Activated CD4-positive, alpha-beta T cell treated with anti-CD3 and anti-CD28 coated beads, Interleukin-2, amount 10 ng/mL, durations not matched to agents 7 days and 5 days (primary cell): ENCODE measurements at regions not wholly inside any gene's neighbourhood (a gene's known extent, or its start where the extent isn't known, plus 50 kb on each side); places are given as distances from the start of the nearest gene placed in this dataset.
"Not testable (repeated sequence)": the region's sequence is repeated elsewhere in the genome, so short reads cannot be mapped to it uniquely, and the experiment has no call there.

Experiments
- CTCF ChIA-PET: fragments of 350-600 bp; sonication (Branson Sonifier 250); formaldehyde crosslinking; loops from one replicate; lab custom pipeline; 2021; ENCODE audit warnings: antibody characterized with exemption; lab: Charles Lee
- POLR2A ChIA-PET: fragments of 350-600 bp; sonication (Branson Sonifier 250); formaldehyde crosslinking; loops from one replicate; lab custom pipeline; 2021; ENCODE audit warnings: antibody characterized with exemption; lab: Charles Lee
- DNase-seq: peaks from one replicate; pipeline ENCODE4 v3.0.0-alpha.2; 2020
- H3K27ac Mint-ChIP-seq: one replicate; pipeline ENCODE4 v1.8.0; 2021; ENCODE audit warnings: mild to moderate bottlenecking, moderate library complexity, mixed read lengths
- H3K27me3 Mint-ChIP-seq: one replicate; pipeline ENCODE4 v1.8.0; 2021; ENCODE audit warnings: mixed read lengths
- H3K36me3 Mint-ChIP-seq: one replicate; pipeline ENCODE4 v1.8.0; 2021; ENCODE audit warnings: low read depth, mixed read lengths
- H3K4me1 Mint-ChIP-seq: one replicate; pipeline ENCODE4 v1.8.0; 2021; ENCODE audit warnings: mixed read lengths
- H3K4me3 Mint-ChIP-seq: one replicate; pipeline ENCODE4 v1.8.0; 2021; ENCODE audit warnings: mild to moderate bottlenecking, moderate library complexity, mixed read lengths
- H3K9me3 Mint-ChIP-seq: one replicate; pipeline ENCODE4 v1.8.0; 2021; ENCODE audit warnings: mixed read lengths

DNA sequence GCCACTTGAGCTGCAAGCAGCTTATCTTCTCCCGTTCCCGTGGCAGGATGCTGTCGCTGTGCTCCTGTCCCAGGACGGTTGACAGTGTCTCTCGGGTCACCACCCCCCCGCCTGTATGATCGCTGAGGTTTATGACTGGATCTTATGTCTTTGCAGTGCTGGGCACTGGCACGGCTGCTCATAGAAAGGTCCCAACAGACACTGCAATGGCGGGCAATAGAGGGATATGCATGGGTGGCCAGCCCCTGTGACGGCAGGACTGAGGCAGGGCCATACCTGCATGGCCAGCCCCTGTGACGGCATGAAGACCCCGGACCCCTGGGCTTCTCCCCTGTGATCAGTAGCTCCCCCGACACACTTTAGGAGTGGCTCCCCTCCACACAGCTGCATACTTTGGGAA lies 307.2 kb downstream of the TEX29 start:
- no peak for DNase-seq
- ChIA-PET POLR2A (no interaction called here), CTCF (no interaction called here)
- Mint-ChIP-seq H3K27me3 (no peaks in the 10 kb centered on the region), H3K36me3 (no peaks in the 10 kb centered on the region), H3K27ac (no peak overlapping the region), H3K9me3 (no peaks in the 10 kb centered on the region), H3K4me3 (no peak overlapping the region), H3K4me1 (no peaks in the 10 kb centered on the region)

DNA sequence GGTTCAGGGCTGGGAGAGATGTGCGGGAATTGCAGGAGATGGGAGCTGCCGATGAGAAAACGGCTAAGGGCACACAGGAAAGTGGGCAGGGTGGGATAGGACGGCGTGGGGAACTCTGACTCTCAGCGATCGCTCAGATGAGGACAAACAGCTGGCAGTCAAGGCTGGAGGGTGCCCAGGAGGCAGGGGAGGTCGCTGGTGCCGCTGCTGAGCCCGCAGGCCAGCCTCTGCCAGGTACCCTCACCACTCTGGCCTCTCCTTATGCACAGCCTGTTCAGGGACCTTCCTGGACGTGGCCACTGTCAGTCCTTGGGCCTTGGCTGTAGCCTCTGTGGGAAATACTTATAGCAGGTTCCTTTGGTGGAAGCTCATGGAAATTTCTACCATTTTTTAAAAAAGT lies 308.6 kb downstream of the TEX29 start:
- Mint-ChIP-seq H3K27ac (no peak overlapping the region), H3K27me3 (no peaks in the 10 kb centered on the region), H3K4me1 (no peaks in the 10 kb centered on the region), H3K9me3 (no peaks in the 10 kb centered on the region), H3K36me3 (no peaks in the 10 kb centered on the region), H3K4me3 (no peak overlapping the region)
- DNase-seq: no peak
- CTCF ChIA-PET: no interaction called here
- POLR2A ChIA-PET: interaction anchor here (0.5 kb wide), 1 partner anchor 1303 kb away, joined by 4 read pairs; no protein-coding TSS in a partner anchor

DNA sequence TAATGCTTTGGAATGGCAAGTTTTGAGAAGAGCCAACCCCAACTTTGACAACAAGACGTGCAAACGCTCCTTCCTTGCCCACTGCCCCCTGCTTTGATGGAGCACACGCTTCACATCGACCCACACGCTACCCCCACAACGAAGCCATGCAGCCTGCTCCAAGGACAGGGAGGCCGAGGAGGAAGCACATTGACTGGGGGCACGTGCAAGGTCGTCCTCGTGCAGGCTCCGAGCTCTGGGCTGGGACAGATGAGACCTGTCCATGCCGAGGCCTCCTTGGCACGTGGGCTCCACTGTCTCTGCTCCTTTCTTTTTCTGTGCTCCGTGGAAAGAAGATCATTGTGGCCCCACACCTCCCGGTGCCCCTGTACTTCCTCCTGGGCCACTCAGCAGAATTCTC lies 309.0 kb downstream of the TEX29 start:
- Mint-ChIP-seq H3K36me3 (no peaks in the 10 kb centered on the region), H3K9me3 (no peaks in the 10 kb centered on the region), H3K27me3 (no peaks in the 10 kb centered on the region), H3K4me1 (no peaks in the 10 kb centered on the region), H3K27ac (no peak overlapping the region), H3K4me3 (no peak overlapping the region)
- no peak for DNase-seq
- CTCF ChIA-PET: no interaction called here
- POLR2A ChIA-PET: no interaction called here

DNA sequence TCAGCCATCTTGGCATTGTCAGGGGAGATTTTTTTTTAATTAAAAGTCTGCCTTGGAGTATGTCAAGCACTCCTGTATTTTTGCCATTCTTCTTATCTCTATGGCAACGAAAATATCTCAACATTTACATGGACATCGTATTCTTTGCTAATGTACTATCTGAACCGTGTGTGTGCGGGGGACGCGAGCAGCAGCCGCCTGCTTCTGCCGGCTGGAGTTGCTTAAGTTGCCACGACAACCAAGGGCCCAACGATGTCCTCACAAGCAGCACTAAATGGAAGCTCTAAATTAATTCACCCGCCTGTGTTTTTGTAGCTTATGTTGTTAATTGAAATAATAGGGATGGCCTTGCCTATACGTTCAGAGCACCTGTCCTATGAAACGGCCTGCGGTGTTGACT lies 309.5 kb downstream of the TEX29 start:
- DNase-seq: no peak
- H3K4me3 Mint-ChIP-seq: no peak overlapping the region
- no peaks in the 10 kb centered on the region for H3K9me3 Mint-ChIP-seq
- no peak overlapping the region for H3K27ac Mint-ChIP-seq
- no peaks in the 10 kb centered on the region for H3K4me1 Mint-ChIP-seq
- POLR2A ChIA-PET: no interaction called here
- no peaks in the 10 kb centered on the region for H3K36me3 Mint-ChIP-seq
- CTCF ChIA-PET: no interaction called here
- no peaks in the 10 kb centered on the region for H3K27me3 Mint-ChIP-seq

GRCh38 chr13:111630406-111630805 lies 310.0 kb downstream of the TEX29 start:
- no peak for DNase-seq
- no peaks in the 10 kb centered on the region for H3K9me3 Mint-ChIP-seq
- H3K36me3 Mint-ChIP-seq: no peaks in the 10 kb centered on the region
- H3K4me1 Mint-ChIP-seq: no peaks in the 10 kb centered on the region
- H3K27me3 Mint-ChIP-seq: no peaks in the 10 kb centered on the region
- POLR2A ChIA-PET: no interaction called here
- CTCF ChIA-PET: no interaction called here
- H3K27ac Mint-ChIP-seq: no peak overlapping the region
- no peak overlapping the region for H3K4me3 Mint-ChIP-seq

GRCh38 chr13:111631271-111631670 lies 310.8 kb downstream of the TEX29 start:
- H3K9me3 Mint-ChIP-seq, CTCF ChIA-PET, H3K27ac Mint-ChIP-seq, POLR2A ChIA-PET, DNase-seq, H3K27me3 Mint-ChIP-seq, H3K4me3 Mint-ChIP-seq, H3K4me1 Mint-ChIP-seq, H3K36me3 Mint-ChIP-seq: not testable (repeated sequence)

DNA sequence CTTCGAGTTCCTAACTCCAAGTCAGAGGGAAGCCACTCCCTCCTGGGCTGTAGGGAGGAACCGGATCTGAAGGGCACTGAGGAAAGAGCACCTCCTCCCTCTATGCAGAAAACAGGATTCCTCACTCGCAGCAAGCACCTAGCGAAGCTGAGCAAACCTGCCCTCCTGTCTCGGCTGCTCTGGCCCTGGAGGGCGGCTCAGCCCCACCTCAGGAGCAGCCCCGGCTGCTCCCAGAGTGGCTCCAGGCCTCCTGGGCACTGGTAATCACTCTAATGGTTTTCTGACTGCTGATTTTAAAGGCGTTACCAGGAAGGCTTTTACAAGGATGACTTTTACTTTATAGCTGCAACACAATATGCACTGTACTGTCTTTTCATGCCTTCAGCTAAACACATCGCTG lies 312.5 kb downstream of the TEX29 start:
- CTCF ChIA-PET: no interaction called here

GRCh38 chr13:111633401-111633800 lies 313.0 kb downstream of the TEX29 start:
- H3K36me3 Mint-ChIP-seq: no peaks in the 10 kb centered on the region
- no peak overlapping the region for H3K27ac Mint-ChIP-seq
- ChIA-PET CTCF (no interaction called here), POLR2A (no interaction called here)
- no peaks in the 10 kb centered on the region for H3K27me3 Mint-ChIP-seq
- no peaks in the 10 kb centered on the region for H3K4me1 Mint-ChIP-seq
- H3K4me3 Mint-ChIP-seq: no peak overlapping the region
- H3K9me3 Mint-ChIP-seq: no peaks in the 10 kb centered on the region
- DNase-seq: no peak

More for the DNA sequence above, 312.5 kb downstream of the TEX29 start:
- POLR2A ChIA-PET: no interaction called here
- no peaks in the 10 kb centered on the region for H3K27me3 Mint-ChIP-seq
- DNase-seq: no peak
- H3K4me1 Mint-ChIP-seq: no peaks in the 10 kb centered on the region
- no peak overlapping the region for H3K27ac Mint-ChIP-seq
- H3K36me3 Mint-ChIP-seq: no peaks in the 10 kb centered on the region
- H3K4me3 Mint-ChIP-seq: no peak overlapping the region
- no peaks in the 10 kb centered on the region for H3K9me3 Mint-ChIP-seq

DNA sequence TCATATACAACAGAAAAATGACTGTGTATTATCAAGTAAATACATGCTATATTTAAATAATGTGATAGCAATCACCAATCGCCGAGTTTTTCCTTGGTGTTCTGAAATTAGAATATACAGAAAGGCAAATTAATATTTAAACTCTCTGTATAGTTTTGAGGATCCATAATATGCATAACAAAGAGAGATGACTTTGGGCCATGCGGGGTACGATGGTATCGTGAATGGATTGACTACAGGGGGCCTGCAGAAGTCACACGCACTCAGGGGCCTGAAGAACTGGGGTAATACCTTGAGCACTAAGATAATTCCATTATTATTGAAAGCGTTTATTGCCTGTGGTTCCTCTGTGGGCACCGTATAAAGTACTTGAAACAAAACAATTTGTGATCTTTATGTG lies 314.0 kb downstream of the TEX29 start:
- ChIA-PET CTCF (no interaction called here), POLR2A (no interaction called here)
- H3K4me1 Mint-ChIP-seq: no peaks in the 10 kb centered on the region
- H3K27me3 Mint-ChIP-seq: no peaks in the 10 kb centered on the region
- no peak overlapping the region for H3K27ac Mint-ChIP-seq
- H3K9me3 Mint-ChIP-seq: no peaks in the 10 kb centered on the region
- H3K36me3 Mint-ChIP-seq: no peaks in the 10 kb centered on the region
- DNase-seq: no peak
- no peak overlapping the region for H3K4me3 Mint-ChIP-seq

DNA sequence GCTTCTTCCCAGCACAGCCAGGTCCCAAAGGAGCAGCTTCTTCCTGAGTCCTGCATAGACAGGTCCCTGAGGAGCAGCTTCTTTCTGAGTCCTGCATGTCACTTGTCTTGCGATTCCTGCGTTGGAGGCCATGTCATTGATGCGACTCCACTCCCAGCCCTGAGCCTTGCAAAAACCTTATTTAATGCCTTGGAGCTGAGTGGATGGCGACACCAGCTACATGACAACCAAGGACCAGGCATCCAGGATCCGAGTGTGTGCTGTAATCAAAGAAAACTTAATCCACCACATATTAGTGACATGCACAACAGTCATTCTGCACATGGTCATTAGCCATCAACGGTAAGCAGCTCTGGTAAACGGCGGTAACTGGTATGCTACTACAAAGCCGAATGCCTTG lies 315.8 kb downstream of the TEX29 start:
- Mint-ChIP-seq H3K9me3 (no peaks in the 10 kb centered on the region), H3K4me1 (no peaks in the 10 kb centered on the region), H3K27ac (no peak overlapping the region), H3K27me3 (no peaks in the 10 kb centered on the region), H3K4me3 (no peak overlapping the region), H3K36me3 (no peaks in the 10 kb centered on the region)
- POLR2A ChIA-PET: no interaction called here
- DNase-seq: no peak
- CTCF ChIA-PET: no interaction called here

- no peaks in the 10 kb centered on the region for H3K4me1 Mint-ChIP-seq
- H3K9me3 Mint-ChIP-seq: no peaks in the 10 kb centered on the region
- no peak for DNase-seq
- H3K27ac Mint-ChIP-seq: no peak overlapping the region
- no peaks in the 10 kb centered on the region for H3K27me3 Mint-ChIP-seq
- POLR2A ChIA-PET: no interaction called here
- CTCF ChIA-PET: no interaction called here
- no peak overlapping the region for H3K4me3 Mint-ChIP-seq
- H3K36me3 Mint-ChIP-seq: no peaks in the 10 kb centered on the region
Measured at GRCh38 chr13:111636804-111637203, 316.4 kb downstream of the TEX29 start.

DNA sequence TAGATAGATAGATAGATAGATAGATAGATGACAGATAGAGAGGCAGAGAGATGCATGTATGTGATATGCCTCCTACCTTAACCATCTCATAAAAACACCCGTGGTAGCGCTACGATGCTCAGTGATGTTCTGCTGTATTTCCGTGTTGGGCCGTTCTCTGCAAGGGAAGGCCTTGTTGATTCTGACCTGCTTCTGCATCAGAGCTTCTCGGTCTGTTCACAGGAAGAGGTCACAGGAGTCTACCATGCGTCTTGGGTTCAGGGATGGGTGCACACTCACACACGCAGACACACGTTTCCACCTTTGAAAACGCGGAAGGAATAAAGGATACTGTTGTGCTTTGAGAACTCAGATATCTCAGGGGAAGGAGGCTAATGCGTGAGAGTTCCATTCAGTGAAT lies 316.9 kb downstream of the TEX29 start:
- no peaks in the 10 kb centered on the region for H3K27me3 Mint-ChIP-seq
- no peak for DNase-seq
- H3K36me3 Mint-ChIP-seq: no peaks in the 10 kb centered on the region
- H3K27ac Mint-ChIP-seq: no peak overlapping the region
- no peaks in the 10 kb centered on the region for H3K4me1 Mint-ChIP-seq
- CTCF ChIA-PET: no interaction called here
- no peak overlapping the region for H3K4me3 Mint-ChIP-seq
- no peaks in the 10 kb centered on the region for H3K9me3 Mint-ChIP-seq
- POLR2A ChIA-PET: no interaction called here

GRCh38 chr13:111638233-111638632 lies 317.8 kb downstream of the TEX29 start:
- ChIA-PET POLR2A (no interaction called here), CTCF (no interaction called here)
- Mint-ChIP-seq H3K36me3 (no peaks in the 10 kb centered on the region), H3K27me3 (no peaks in the 10 kb centered on the region), H3K4me3 (no peak overlapping the region), H3K9me3 (no peaks in the 10 kb centered on the region), H3K27ac (no peak overlapping the region), H3K4me1 (no peaks in the 10 kb centered on the region)
- no peak for DNase-seq

GRCh38 chr13:111639196-111639705 lies 318.8 kb downstream of the TEX29 start:
- no peak for DNase-seq
- H3K36me3 Mint-ChIP-seq: no peaks in the 10 kb centered on the region
- ChIA-PET POLR2A (no interaction called here), CTCF (no interaction called here)
- no peak overlapping the region for H3K27ac Mint-ChIP-seq
- no peaks in the 10 kb centered on the region for H3K27me3 Mint-ChIP-seq
- H3K4me1 Mint-ChIP-seq: no peaks in the 10 kb centered on the region
- no peaks in the 10 kb centered on the region for H3K9me3 Mint-ChIP-seq
- H3K4me3 Mint-ChIP-seq: no peak overlapping the region
